ENCODE measurements at regions not wholly inside any gene's neighbourhood (a gene's known extent, or its start where the extent isn't known, plus 50 kb on each side); places are given as distances from the start of the nearest gene placed in this dataset.

DNA sequence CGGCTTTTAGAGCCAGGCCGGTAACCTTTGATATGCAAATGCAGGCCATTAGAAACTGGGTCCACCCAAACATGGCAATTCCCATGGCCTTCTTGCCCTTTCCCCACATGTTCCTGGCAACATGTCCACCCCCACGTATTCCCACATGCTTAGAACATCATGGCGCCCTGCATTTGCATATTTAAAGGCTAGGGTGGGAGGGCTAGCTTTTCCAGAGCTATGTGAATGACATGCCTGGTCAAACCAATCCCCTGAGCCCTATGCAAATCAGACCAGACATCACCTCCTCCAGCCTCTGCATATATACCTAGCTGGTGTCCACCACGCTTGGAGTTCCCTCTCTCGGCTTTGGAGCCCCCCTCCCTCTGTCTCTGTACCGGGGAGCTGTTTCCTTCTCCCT, 481.9 kb downstream of the CDH2 start:
- H4K20me1 ChIP-seq (ENCODE audit: low read depth), result no peaks in the 10 kb centered on the region
- peaks cover 8% of the 10 kb centered on the region for H3K4me1 Mint-ChIP-seq
- H3K4me3 Mint-ChIP-seq, result no peak overlapping the region
- peaks cover 6% of the 10 kb centered on the region for H3F3A ChIP-seq (ENCODE audit: low read depth)
- H3K4me1 ChIP-seq, result peaks cover 35% of the 10 kb centered on the region
- peaks cover 8% of the 10 kb centered on the region for H3K36me3 Mint-ChIP-seq
- peaks cover 40% of the 10 kb centered on the region for H3K9me3 Mint-ChIP-seq
- H3K27ac ChIP-seq, result no peak overlapping the region
- H3K9me3 ChIP-seq (ENCODE audit: low read depth), result no peaks in the 10 kb centered on the region
- H2AFZ ChIP-seq (replicated peaks), result peak overlapping the region; percentile 15
- H3K9ac ChIP-seq, result no peak overlapping the region
- no peak overlapping the region for H3K4me2 ChIP-seq
- no peaks in the 10 kb centered on the region for H3K36me3 ChIP-seq
- no peak overlapping the region for H3K27ac Mint-ChIP-seq
- no peaks in the 10 kb centered on the region for H3K79me2 ChIP-seq (ENCODE audit: low read depth)
- H3K27me3 Mint-ChIP-seq (ENCODE audit: insufficient read depth, low read depth), result peaks cover 2% of the 10 kb centered on the region
- H3K4me3 ChIP-seq, result no peak overlapping the region
- TF ChIP-seq, protein P1, sequence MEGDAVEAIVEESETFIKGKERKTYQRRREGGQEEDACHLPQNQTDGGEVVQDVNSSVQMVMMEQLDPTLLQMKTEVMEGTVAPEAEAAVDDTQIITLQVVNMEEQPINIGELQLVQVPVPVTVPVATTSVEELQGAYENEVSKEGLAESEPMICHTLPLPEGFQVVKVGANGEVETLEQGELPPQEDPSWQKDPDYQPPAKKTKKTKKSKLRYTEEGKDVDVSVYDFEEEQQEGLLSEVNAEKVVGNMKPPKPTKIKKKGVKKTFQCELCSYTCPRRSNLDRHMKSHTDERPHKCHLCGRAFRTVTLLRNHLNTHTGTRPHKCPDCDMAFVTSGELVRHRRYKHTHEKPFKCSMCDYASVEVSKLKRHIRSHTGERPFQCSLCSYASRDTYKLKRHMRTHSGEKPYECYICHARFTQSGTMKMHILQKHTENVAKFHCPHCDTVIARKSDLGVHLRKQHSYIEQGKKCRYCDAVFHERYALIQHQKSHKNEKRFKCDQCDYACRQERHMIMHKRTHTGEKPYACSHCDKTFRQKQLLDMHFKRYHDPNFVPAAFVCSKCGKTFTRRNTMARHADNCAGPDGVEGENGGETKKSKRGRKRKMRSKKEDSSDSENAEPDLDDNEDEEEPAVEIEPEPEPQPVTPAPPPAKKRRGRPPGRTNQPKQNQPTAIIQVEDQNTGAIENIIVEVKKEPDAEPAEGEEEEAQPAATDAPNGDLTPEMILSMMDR (IDR thresholded peaks at IDR 0.05), result no peak
- no peak for TF ChIP-seq EZH2 (IDR thresholded peaks at IDR 0.05)
- TF ChIP-seq EZH2phosphoT487 (IDR thresholded peaks at IDR 0.05), result no peak
- no peaks in the 10 kb centered on the region for H3K27me3 ChIP-seq
- DNase-seq (ENCODE audit: low spot score), result no peak

DNA sequence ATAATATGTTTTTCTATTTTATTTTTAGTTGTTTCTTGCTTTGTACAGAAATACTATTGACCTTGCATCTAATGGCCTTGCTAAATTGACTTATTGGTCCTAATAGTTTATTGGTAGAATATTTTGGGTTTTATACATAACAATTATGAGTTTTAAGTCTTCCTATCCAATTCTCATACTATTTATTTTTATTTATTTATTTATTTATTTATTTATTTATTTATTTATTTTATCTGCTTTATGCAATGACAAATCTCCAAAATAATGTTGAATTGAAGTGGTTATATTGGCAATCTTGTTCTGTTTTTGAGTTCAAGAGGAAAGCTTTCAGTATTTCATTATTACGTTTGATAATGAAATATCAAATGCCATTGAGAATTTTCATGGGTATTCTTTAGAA, 488.3 kb downstream of the CDH2 start:
- Histone ChIP-seq H3K79me2 (ENCODE audit: low read depth) (no peaks in the 10 kb centered on the region), H3K4me1 (peaks cover 6% of the 10 kb centered on the region), H3K27ac (no peak overlapping the region), H3F3A (ENCODE audit: low read depth) (peaks cover 6% of the 10 kb centered on the region), H3K27me3 (no peaks in the 10 kb centered on the region), H2AFZ (replicated peaks) (no peak overlapping the region), H4K20me1 (ENCODE audit: low read depth) (no peaks in the 10 kb centered on the region), H3K9me3 (ENCODE audit: low read depth) (peaks cover 30% of the 10 kb centered on the region), H3K4me2 (no peak overlapping the region), H3K36me3 (peaks cover 19% of the 10 kb centered on the region), H3K4me3 (no peak overlapping the region), H3K9ac (no peak overlapping the region)
- H3K36me3 Mint-ChIP-seq, result peaks cover 6% of the 10 kb centered on the region
- no peak overlapping the region for H3K4me3 Mint-ChIP-seq
- no peak overlapping the region for H3K27ac Mint-ChIP-seq
- peaks cover 34% of the 10 kb centered on the region for H3K9me3 Mint-ChIP-seq
- no peak for DNase-seq (ENCODE audit: low spot score)
- no peak for TF ChIP-seq EZH2phosphoT487 (IDR thresholded peaks at IDR 0.05)
- no peak for TF ChIP-seq EZH2 (IDR thresholded peaks at IDR 0.05)
- TF ChIP-seq, protein P1 (IDR thresholded peaks at IDR 0.05), result no peak
- peaks cover 9% of the 10 kb centered on the region for H3K4me1 Mint-ChIP-seq
- peaks cover 2% of the 10 kb centered on the region for H3K27me3 Mint-ChIP-seq (ENCODE audit: insufficient read depth, low read depth)

DNA sequence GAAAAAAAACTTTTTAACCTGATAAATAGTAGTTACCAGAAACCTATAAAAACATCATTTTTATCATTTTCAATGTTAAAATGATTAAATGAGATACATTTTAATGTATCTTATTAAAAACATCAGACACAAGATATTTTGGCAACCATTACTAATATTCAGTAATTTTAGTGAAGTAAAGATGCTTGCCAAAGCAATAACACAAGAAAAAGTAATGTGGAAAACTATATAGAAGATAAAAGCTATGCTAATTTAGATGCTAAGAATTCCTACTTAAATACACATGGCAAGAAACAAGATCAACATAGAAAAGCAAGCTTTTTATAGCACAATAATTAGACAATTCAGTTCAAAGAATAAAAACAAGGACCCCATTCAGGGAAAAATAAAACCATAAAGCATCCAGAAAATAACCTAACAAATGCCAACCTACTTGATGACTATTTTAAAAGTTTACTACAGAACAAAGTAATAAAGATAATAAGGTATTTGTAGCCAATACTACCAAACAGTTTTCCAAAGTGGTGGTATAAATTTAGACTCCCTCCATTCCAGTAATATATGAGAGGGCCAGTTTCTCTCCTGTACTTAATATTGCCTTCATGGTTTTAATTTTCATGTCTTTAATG, 489.5 kb downstream of the CDH2 start:
- Histone ChIP-seq H3K4me2 (no peak overlapping the region), H2AFZ (replicated peaks) (no peak overlapping the region), H3K4me1 (peaks cover 6% of the 10 kb centered on the region), H3K9ac (no peak overlapping the region), H3K27me3 (no peaks in the 10 kb centered on the region), H3K79me2 (ENCODE audit: low read depth) (no peaks in the 10 kb centered on the region), H3K36me3 (peaks cover 19% of the 10 kb centered on the region), H3K4me3 (no peak overlapping the region), H4K20me1 (ENCODE audit: low read depth) (no peaks in the 10 kb centered on the region), H3K27ac (no peak overlapping the region), H3K9me3 (ENCODE audit: low read depth) (peaks cover 30% of the 10 kb centered on the region), H3F3A (ENCODE audit: low read depth) (peaks cover 6% of the 10 kb centered on the region)
- TF ChIP-seq EZH2phosphoT487 (IDR thresholded peaks at IDR 0.05) (no peak), EZH2 (IDR thresholded peaks at IDR 0.05) (no peak)
- TF ChIP-seq, protein P1 (IDR thresholded peaks at IDR 0.05), result no peak
- H3K4me1 Mint-ChIP-seq, result peaks cover 9% of the 10 kb centered on the region
- H3K36me3 Mint-ChIP-seq, result peaks cover 6% of the 10 kb centered on the region
- no peak overlapping the region for H3K4me3 Mint-ChIP-seq
- H3K9me3 Mint-ChIP-seq, result peaks cover 25% of the 10 kb centered on the region
- no peak for DNase-seq (ENCODE audit: low spot score)
- H3K27me3 Mint-ChIP-seq (ENCODE audit: insufficient read depth, low read depth), result no peaks in the 10 kb centered on the region
- H3K27ac Mint-ChIP-seq, result no peak overlapping the region
